Kidney (tissue), 13 donors: ENCODE measurements at regions not wholly inside any gene's neighbourhood (a gene's known extent, or its start where the extent isn't known, plus 50 kb on each side); places are given as distances from the start of the nearest gene placed in this dataset.

ENCODE experiments used
- DNase-seq, 5 donors: peaks; one replicate each; pipeline ENCODE4 v3.0.0-alpha.2; 2013 to 2020
- FAIRE-seq: peaks from 2 replicates; lab custom pipeline; 2012; peaks lifted over from hg19 to GRCh38; lab: Jason Lieb, UNC
- H3K27ac ChIP-seq, 2 donors: one replicate each; pipeline ENCODE4 v1.7.0; 2013; ENCODE audit warnings: low read depth in 2 of 2, low read length in 2 of 2, inconsistent platforms in 1 of 2
- H3K27me3 ChIP-seq: one replicate; pipeline ENCODE4 v1.7.1; 2013; ENCODE audit warnings: low read length, inconsistent platforms; ENCODE audit not compliant: control insufficient read depth, insufficient read depth
- H3K36me3 ChIP-seq, 3 donors: one replicate each; pipeline versions ENCODE4 v1.7.0 to v1.7.1; 2013; ENCODE audit warnings: low read length in 3 of 3, control low read depth in 1 of 3, inconsistent platforms in 1 of 3; ENCODE audit not compliant: insufficient read depth in 3 of 3, control insufficient read depth in 2 of 3
- H3K4me1 ChIP-seq, 3 donors: one replicate each; pipeline versions ENCODE4 v1.7.0 to v1.7.1; 2013; ENCODE audit warnings: low read length in 3 of 3, inconsistent platforms in 1 of 3, low read depth in 1 of 3; ENCODE audit not compliant: control insufficient read depth in 2 of 3, insufficient read depth in 2 of 3
- H3K4me3 ChIP-seq, 3 donors: one replicate each; pipeline versions ENCODE4 v1.7.0 to v1.8.1; 2013; ENCODE audit warnings: low read length in 3 of 3, control low read depth in 1 of 3, inconsistent platforms in 1 of 3
- H3K9ac ChIP-seq, 3 donors: one replicate each; pipeline versions ENCODE4 v1.7.0 to v1.7.1; 2013; ENCODE audit warnings: low read length in 3 of 3, control low read depth in 1 of 3, inconsistent platforms in 1 of 3
- H3K9me3 ChIP-seq, 3 donors: one replicate each; pipeline versions ENCODE4 v1.7.0 to v1.7.1; 2013; ENCODE audit warnings: low read length in 3 of 3, control low read depth in 1 of 3, inconsistent platforms in 1 of 3; ENCODE audit not compliant: control insufficient read depth in 2 of 3, insufficient read depth in 1 of 3
- intact Hi-C: fragments of 100-400 bp; cut with DNase I; formaldehyde crosslinking; loops from one replicate; pipeline ENCODE4 v1.11.1; 2022
- TF ChIP-seq, protein P1 (sequence below): IDR thresholded peaks from 3 replicates; pipeline ENCODE4 v1.5.1; 2012; ENCODE audit warnings: mild to moderate bottlenecking, moderate library complexity, borderline replicate concordance; ENCODE audit not compliant: insufficient read depth; ENCODE audit errors: extremely low read depth
- donor health status: control.
- donor health status: control.
- donor health status: control.
- donor health status: control.
- donor health status: control.
- donor health status: DM: yes; HTN: yes; CAD: no.
- donor health status: Normal renal cell carcinoma (clear cell type).

DNA sequence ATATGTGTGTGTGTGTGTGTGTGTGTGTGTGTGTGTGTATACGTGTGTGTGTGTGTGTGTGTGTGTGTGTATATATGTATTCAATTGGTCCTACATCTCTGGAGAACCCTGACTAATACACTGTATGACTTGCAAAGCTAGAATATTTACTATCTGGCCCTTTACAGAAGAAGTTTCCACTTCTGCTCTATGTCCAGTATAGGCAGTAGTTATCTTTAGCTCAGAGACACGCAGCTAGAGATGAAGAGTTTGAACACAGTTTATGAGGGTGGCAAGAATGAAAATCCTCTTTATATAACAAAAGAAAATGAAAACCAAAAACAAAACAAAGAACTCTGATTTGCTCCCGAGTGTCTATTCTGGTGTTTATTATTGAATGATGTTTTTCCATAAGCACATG, 201.2 kb downstream of the ASB1 start:
- H3K4me3 ChIP-seq = no peak overlapping the region
- H3K4me1 ChIP-seq = no peaks in the 10 kb centered on the region
- DNase-seq (no peak), FAIRE-seq (no peak)
- no peaks in the 10 kb centered on the region for H3K36me3 ChIP-seq
- TF ChIP-seq, protein P1, sequence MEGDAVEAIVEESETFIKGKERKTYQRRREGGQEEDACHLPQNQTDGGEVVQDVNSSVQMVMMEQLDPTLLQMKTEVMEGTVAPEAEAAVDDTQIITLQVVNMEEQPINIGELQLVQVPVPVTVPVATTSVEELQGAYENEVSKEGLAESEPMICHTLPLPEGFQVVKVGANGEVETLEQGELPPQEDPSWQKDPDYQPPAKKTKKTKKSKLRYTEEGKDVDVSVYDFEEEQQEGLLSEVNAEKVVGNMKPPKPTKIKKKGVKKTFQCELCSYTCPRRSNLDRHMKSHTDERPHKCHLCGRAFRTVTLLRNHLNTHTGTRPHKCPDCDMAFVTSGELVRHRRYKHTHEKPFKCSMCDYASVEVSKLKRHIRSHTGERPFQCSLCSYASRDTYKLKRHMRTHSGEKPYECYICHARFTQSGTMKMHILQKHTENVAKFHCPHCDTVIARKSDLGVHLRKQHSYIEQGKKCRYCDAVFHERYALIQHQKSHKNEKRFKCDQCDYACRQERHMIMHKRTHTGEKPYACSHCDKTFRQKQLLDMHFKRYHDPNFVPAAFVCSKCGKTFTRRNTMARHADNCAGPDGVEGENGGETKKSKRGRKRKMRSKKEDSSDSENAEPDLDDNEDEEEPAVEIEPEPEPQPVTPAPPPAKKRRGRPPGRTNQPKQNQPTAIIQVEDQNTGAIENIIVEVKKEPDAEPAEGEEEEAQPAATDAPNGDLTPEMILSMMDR = no peak
- no peaks in the 10 kb centered on the region for H3K9me3 ChIP-seq
- no peak overlapping the region for H3K9ac ChIP-seq
- no peaks in the 10 kb centered on the region for H3K27me3 ChIP-seq
- intact Hi-C loops = no loop called here
- H3K27ac ChIP-seq = no peak overlapping the region

DNA sequence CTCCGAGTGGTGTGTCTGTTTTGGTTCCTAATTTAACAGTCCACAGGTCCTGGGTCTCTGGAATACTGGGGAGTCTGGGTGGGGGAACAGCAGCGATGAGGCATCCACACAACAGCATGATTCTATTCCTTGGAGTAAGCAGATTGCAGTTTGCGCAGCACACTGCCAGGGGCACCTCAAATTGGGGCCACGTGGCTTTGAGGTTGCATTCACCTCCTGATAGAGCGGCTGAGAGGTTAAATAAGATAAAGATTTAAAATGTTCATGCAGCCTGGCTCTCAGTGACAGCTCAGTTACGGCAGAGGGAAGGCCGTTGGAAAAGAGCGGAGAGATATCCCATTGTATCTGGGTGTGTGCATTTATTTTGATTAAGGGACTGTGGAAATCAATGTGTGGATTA, 202.3 kb downstream of the ASB1 start:
- intact Hi-C loops = no loop called here
- H3K4me1 ChIP-seq = no peaks in the 10 kb centered on the region
- TF ChIP-seq, protein P1 = no peak
- no peak overlapping the region for H3K4me3 ChIP-seq
- no peak for FAIRE-seq
- no peak for DNase-seq
- no peaks in the 10 kb centered on the region for H3K36me3 ChIP-seq
- H3K9ac ChIP-seq = no peak overlapping the region
- no peak overlapping the region for H3K27ac ChIP-seq
- no peaks in the 10 kb centered on the region for H3K9me3 ChIP-seq
- no peaks in the 10 kb centered on the region for H3K27me3 ChIP-seq

DNA sequence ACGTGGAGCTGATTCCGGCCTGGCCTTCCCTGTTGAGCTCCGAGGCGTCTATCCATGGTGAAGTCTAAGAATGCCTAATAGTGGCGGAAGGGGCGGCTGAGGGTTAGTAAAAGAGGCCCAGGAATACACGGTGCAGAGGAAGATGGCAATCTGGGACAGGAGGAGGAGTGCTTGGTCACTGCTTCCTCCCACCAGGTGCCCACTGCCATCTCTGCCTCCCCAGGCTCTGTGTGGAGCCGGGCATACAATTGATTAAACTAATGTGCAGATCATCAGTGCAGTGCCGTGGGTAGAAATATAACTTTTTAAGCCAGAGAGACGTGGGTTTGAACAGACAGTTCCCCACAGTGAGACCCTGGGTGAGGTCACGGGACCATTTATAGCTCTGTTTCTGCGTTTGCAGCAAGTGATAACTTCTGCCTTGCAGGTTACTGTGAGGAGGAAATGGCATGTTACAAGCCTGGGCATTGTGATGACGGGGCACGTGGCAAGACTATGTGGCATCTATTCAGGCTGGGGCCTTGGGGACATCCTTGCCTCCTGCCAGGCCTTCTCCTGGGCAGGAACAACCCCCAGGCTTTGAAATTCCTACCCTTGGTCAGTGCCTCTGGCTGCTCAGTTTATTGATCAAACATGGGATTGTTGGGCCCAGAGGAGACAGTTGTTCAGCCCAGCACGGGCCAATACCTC, 204.9 kb downstream of the ASB1 start:
- Histone ChIP-seq H3K4me3 (no peak overlapping the region), H3K9me3 (no peaks in the 10 kb centered on the region), H3K9ac (no peak overlapping the region), H3K4me1 (no peaks in the 10 kb centered on the region), H3K27ac (no peak overlapping the region), H3K27me3 (no peaks in the 10 kb centered on the region), H3K36me3 (no peaks in the 10 kb centered on the region)
- no peak for DNase-seq
- intact Hi-C loops = no loop called here
- TF ChIP-seq, protein P1 = no peak
- FAIRE-seq = no peak
